GM12872 (cell line): ENCODE measurements at regions not wholly inside any gene's neighbourhood (a gene's known extent, or its start where the extent isn't known, plus 50 kb on each side); places are given as distances from the start of the nearest gene placed in this dataset.

Experiments
- TF ChIP-seq, protein P1 (sequence below): IDR thresholded peaks from 3 replicates; pipeline ENCODE4 v1.5.1; 2011; ENCODE audit warnings: low read depth, mild to moderate bottlenecking, low read length, moderate library complexity; ENCODE audit not compliant: insufficient read depth

DNA sequence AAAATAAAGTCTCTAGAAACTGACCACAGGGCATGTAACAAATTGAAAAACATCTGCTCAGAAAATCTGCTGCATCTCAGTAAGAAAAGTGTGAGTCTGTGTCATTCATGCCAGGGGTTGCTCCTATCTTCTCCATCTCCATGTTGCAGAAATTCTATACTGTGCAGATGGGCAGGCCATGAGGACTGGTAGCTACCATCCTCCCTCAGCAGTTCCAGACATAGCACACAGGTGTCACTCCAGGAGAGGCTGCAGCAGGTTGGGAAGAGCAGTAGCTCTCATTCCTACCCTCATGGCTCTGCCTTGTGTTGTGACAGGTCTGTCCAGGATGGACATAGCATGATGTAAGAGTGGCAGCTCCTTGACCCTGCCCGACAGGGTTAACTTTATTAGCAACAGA lies 173.4 kb downstream of the NDUFS4 start:
- TF ChIP-seq, protein P1, sequence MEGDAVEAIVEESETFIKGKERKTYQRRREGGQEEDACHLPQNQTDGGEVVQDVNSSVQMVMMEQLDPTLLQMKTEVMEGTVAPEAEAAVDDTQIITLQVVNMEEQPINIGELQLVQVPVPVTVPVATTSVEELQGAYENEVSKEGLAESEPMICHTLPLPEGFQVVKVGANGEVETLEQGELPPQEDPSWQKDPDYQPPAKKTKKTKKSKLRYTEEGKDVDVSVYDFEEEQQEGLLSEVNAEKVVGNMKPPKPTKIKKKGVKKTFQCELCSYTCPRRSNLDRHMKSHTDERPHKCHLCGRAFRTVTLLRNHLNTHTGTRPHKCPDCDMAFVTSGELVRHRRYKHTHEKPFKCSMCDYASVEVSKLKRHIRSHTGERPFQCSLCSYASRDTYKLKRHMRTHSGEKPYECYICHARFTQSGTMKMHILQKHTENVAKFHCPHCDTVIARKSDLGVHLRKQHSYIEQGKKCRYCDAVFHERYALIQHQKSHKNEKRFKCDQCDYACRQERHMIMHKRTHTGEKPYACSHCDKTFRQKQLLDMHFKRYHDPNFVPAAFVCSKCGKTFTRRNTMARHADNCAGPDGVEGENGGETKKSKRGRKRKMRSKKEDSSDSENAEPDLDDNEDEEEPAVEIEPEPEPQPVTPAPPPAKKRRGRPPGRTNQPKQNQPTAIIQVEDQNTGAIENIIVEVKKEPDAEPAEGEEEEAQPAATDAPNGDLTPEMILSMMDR, result 0 out of 3 replicates have a peak, but pooled peaks have one; percentile 9

DNA sequence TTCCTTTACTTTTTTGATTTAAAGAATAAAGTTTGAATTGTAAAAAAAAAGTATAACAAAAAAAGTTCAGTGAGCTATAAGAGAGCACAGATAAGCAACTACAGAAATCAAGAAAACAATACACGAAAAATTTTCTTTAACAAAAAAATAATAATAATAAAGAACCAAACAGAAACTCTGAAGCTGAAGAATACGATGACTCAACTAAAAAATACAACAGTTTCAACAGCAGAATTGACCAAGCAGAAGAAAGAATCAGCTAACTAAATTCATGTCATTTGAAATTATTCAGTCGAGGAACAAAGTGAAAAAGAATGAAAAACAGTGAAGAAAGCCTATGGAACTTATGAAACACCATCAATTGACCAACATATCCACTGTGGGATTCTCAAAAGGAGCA lies 177.7 kb downstream of the NDUFS4 start:
- TF ChIP-seq, protein P1, result no peak

DNA sequence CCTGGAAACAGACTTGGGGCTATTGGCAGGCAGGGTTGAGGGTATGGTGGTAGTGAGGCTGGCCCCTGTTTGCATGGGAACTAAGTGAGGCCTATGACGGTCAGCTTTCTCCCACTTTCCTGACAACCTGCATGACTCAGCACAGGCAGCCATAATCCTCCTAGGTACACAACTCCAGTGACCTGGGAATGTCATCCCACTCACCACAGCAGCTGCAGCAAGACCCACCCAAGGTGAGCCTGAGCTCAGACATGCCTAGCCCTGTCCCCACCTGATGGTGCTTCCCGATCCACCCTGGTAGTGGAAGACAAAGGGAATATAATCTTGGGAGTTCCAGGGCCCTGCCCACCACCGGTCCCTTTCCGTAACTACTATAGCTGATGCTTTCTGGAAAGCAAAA lies 178.7 kb downstream of the NDUFS4 start:
- TF ChIP-seq, protein P1, result no peak

DNA sequence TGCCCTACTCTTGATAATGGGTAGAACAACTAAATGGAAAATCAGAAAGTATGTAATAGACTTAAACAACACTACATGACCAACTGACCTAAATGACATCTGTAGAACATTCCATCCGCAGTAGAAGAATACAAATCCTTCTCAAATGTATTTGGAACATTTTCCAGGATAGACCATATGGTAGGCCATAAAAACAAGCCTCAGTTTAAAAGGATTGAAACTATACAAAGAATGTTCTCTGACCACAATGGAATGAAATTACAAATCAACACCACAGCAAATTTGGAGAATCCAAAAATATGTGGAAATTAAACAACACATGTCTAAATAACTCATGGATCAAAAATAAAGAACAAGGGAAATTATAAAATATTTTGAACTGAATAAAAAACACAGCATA lies 189.2 kb downstream of the NDUFS4 start:
- TF ChIP-seq, protein P1, result no peak

DNA sequence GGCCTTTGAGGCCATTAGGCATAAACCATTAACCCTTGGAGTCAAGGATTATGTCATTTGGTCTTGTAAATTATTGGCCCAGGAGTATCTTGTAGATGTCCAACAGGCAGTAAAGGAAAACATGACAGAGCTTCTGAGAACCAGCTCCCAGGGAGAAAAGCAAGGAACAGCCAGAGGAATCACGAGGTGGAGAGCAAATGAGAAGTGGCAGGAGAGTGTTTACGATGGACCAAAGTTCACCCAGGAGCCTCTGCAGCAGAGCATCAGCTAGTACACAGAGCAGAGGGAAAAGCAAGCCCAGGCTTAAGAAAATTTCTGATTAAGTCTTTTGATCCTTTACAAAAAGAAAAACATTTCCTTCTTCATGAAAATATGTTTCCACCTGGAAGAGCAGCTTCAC lies 206.2 kb downstream of the NDUFS4 start:
- TF ChIP-seq, protein P1, result no peak

DNA sequence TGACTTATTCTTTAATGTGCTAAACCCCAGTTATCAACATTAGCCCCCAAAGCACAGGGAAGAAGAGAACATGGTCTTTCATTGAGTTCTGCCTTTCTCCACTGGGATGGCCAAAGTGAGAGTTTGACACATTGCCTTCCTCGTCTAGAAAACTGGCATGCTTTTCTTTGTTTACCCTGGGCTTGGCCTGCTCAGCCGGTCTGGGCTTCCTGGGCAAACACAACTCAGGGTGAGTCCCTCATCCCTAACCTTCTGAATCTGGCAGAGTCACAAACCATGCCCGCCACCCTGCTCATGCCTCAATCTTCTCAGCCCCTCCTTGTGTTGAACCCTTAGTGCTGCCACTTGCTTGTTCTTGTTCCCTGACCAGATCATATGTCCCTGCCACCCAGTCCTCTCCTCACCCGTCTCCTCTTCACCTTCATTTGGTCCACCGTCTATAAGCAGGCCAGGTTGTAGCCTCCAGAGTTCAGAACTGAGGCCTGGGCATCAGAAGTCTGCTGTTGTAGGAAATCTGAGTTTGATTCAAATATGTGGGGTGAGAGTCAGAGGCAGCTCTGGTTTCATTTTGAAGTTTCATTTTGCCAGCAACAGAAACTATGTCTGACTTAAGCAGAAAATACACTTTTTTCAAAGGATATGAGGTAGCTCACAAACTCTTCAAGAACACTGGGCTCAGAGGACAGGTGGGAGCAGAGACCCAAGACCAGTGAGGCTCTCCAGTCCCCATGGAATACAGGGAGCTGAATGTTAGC lies 217.6 kb downstream of the NDUFS4 start:
- TF ChIP-seq, protein P1, result no peak

DNA sequence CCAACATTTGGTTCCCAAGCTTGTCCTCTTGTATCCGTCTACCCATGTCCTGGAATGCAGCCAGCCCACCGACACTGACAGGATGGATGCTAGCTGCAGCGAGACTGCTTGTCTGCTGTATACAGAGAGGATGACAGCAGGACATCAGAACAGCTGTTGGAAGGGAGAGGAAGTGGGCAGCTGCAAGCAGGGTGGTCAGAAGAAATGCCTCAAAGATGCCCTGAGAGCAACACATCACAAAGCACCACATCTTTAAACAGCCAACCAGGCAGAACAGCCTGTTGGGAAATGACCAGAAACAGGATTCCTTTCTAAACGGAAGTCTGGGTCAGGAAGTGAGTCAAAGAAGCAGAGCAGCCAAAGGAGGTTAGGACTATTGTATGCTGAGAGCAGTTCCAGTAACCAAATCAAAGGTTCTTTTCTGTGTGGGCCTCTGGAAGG lies 219.1 kb downstream of the NDUFS4 start:
- TF ChIP-seq, protein P1, result no peak
